HG02981 (cell line): ENCODE measurements at regions not wholly inside any gene's neighbourhood (a gene's known extent, or its start where the extent isn't known, plus 50 kb on each side); places are given as distances from the start of the nearest gene placed in this dataset.
"Not testable (repeated sequence)": the region's sequence is repeated elsewhere in the genome, so short reads cannot be mapped to it uniquely, and the experiment has no call there.

Experiments used
- ATAC-seq: cut with Tn5 transposase; IDR thresholded peaks from one replicate; pipeline ENCODE4 v1.9.1; 2021; ENCODE audit warnings: mild to moderate bottlenecking, moderate library complexity; ENCODE audit not compliant: unreplicated experiment

DNA sequence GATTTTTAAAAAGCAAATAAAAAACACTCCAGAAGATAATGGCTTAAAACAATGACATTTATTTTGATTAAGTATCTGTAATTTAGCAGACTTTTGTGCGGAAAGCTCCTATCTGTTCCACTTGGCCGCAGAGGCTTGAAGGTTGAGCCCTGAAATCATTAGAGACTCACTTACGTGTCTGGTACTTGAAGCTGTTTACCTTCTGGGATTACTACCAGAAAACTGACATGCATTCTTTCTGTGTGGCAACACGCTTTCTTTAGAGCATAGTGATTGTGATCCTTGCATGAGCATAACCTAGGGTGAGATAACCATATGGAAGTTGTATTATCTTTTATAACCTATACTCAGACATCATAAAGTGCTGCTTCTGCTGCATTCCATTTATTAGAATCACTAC lies 298.5 kb downstream of the SI start:
- ATAC-seq, result no peak

DNA sequence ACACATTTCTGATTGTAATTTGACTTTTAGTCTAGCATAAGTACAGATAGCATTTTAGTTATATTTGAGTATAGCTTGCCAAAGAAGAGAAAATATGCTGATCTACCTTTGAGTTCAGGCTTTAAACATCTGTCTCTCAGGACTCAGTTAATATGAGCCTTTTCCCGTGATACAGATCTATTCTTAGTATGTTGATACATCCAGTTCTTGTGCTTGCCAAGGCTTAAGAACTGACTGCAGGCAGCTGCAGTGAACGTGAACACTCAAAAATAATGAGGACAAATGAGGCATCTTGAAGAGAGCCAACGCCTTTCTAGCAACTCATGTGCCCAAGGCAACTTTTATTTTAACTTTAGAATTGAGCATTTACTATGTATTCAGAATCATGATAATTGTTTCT lies 325.5 kb downstream of the SI start:
- ATAC-seq, result no peak

DNA sequence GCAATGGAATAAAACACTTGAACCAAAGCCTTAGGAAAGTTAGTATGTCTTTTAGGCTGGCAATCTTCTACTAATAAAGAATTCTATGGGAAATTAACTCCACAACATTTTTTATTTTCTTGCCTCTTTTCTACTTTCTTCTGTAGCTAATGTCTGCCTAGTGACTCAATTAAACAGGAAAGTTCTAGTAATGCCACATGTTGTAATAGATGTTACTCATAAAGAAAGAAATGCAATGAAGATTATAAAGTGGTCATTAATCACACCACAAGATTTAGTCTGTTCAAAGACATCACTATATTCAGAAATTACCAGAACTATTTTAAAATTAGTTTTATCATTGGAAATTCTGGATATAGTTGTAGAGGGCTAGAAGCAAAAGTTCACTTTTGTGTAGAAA lies 329.7 kb downstream of the SI start:
- ATAC-seq, result no peak

DNA sequence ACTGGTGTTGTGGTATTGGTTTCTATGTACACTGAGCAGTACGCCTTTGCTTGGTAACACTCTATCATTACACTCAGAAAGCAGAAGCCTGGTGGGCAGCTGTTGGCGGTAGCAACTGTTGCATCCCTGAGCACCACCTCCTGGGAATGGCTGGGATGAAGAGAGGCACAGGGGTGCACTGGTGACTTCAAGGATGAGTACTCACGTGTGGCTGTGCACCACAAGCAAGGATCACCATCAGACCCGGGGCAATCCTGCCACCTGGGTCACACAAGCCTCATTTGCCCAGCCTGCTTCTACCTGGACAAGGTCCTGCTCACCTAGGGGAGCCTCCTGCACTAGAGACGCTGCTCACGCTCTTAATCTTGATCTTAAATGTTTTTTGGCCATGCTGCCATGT lies 336.4 kb downstream of the SI start:
- no peak for ATAC-seq

DNA sequence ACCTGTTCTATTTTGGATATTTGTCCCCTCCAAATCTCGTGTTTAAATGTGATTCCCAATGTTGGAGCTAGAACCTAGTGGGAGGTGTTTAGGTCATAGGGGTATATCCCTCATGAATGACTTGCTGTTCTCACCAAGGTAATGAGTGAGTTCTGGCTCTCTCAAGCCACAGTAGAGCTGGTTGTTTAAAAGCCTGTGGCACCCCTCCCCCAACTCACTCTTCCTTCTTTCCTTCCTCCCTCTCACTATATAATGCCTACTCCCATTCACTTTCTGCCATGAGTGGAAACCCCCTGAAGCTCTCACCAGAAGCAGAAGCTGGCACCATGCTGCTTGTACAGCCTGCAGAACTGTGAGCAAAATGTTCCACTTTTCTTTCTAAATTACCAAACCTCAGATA lies 341.1 kb downstream of the SI start:
- ATAC-seq, result no peak

DNA sequence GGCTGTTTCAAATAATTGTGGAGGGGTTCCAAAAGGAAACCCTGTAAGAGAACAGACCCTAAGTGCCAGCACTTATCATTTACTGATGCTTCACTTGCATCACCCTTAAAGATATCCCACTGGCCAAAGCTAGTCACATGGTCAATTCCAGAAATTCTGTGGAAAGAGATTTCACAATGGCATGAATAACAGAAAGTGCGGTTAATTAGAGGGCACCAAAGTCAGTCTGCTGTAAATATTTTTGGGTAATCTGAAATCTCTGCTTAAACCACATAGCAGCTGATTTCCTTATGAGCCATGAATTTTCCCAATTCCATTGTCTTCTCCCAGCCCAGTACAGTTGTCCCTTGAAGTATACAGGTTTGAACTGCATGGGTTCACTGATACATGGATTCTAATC lies 346.1 kb downstream of the SI start:
- no peak for ATAC-seq

DNA sequence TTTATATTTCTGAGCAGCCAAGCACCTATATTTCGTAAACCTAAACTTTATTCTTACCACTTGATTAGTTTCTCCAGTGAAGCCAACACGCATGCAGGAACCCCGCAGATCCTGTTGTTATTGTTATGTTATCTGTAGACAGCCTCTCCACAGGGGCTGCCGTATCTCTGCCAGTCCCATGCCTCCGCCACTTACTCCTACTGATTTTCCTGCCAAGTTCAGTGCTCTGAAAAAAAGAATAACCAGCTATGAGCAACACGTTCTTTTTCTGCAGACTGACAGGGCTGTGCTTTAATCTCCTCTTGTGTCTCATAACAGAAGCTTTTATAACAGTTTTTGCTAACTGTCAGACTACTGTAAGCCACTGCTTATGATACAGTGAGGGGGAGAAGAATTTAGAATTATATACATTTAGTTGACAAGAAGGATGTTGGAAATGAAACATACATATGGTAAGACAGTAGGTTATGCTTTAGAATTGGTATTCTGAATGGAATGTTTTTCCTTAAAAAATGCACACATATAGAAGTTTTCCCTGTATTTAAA lies 347.4 kb downstream of the SI start:
- no peak for ATAC-seq

DNA sequence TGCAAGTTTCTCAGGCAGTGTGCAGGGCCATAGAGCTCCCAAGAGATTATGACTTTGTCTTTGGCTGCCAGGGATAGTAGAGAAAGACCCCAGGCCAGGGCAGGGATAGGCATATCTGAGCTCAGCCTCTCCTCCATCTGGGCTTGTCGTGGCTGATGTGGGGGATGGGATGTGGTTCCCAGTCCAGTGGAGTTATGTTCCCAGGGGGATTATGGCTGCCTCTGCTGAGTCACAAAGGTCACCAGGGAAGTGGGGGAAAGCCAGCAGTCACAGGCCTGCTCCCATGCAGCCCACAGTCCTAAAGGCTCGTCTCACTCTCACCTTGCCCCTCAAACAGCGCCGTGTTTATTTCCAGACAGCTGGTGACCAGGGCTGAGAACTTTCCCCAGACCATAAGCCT lies 354.9 kb downstream of the SI start:
- ATAC-seq, result no peak

DNA sequence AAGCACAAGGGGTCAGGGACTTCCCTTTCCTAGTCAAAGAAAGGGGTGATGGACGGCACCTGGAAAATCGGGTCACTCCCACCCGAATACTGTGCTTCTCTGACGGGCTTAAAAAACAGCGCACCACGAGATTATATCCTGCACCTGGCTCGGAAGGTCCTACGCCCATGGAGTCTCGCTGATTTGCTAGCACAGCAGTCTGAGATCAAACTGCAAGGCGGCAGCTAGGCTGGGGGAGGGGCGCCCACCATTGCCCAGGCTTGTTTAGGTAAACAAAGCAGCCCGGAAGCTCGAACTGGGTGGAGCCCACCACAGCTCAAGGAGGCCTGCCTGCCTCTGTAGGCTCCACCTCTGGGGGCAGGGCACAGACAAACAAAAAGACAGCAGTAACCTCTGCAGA lies 375.5 kb downstream of the SI start:
- not testable (repeated sequence) for ATAC-seq

DNA sequence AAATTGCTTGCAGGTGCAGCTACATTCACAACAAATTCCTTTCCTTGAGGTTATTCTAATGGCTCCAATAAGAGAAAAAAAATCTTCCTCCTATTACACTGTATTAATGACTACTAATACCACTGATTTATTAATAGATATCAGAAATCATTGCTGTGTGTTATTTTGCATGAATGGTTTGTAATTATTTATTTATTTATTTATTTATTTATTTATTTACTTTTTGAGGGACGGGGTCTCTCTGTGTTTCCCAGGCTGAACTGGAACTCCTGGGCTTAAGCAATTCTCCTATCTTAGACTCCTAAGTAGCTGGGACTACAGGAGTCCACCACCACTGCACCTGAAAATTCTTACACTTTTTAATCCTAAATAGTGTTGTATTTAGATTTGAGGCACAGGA lies 390.4 kb downstream of the SI start:
- ATAC-seq, result no peak

DNA sequence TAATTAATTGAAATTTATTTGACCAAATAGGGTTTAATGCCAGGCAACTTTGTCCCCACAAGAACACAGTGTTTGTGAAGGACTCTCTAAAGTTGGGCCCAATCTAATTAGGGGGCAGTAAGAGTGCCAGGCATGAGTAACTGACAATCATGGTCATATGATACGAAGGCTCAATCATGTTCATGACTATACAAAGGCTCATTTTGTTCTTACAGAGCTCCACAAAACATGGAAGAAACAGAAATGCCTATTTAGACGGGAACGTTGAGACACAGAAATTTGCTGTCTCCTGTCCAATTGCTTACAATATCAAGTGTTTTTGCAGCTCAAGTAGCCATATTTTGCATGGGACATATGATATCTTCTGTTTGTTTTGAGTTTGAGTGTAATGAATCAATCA lies 391.1 kb downstream of the SI start:
- ATAC-seq, result no peak

DNA sequence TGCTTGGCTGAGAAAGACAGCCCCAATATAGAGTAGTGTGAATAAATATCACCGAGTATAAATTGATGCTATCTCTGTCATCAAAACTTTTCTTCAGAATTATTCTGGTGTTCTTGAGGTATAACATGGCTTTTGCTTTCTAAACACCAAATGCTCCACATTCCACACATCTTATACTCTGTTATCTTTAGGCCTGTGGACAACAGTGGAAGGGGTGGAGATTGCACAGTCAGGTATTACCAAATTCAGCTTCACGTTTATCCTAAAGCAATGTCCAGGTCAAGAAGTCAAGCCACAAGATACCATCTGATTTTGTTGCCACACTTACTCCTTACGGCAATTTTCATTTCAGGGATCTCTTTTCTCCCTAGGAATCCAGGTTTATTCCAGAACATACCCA lies 394.8 kb downstream of the SI start:
- no peak for ATAC-seq

DNA sequence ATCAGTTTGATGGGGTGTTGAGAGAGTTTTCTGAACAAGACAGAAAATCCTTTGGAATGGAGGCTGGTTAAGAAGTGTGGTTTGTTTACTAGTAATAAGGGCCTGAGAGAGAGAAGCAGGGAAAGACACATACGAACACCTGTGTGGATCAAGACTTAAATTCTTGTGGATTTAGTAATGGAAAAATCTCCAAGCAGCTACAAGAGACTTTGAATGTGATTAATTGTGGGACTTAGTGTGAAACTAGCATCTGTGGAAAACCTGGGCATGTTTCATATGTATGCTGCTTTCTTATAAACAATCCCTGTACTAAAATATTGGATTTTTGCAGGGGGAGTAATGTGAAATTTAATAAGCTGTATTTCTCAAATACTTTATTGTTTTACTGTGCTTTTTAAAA lies 399.1 kb downstream of the SI start:
- ATAC-seq, result no peak

DNA sequence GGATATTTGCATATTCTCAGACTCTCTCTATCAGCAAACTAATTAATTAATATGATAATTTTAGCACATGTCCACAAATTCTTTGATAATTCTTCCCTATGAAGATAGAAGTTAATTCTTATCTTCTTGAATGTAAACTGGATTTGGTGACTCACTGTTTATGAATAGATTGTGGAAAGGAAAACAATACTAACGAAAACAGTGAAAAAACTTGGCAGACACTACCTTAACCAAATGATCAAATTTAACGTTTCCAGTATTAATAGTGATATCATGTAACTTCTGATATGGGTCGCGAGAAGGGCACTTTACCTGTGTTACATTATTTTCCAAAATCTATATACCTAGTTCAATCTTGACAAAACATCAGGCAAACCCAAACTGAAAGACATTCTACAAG lies 401.0 kb downstream of the SI start:
- no peak for ATAC-seq

DNA sequence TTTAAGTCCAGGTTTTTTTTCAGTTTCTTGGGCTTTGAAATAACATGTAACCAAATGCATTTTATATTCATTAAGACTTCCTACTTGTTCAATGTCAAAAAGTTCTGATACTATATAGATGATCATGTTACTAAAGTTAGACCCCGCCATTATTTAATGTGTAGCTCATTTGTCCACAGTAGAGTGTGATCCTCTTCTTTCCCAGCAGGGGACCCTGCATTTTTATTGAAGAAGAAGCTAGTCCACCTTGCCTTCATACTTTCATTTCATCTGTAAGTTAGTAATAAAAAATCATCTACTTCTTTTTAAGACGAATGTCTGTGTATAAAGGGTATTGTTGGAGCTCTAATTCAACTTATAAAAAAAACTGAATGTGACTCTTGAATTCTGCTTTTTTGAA lies 404.6 kb downstream of the SI start:
- ATAC-seq, result no peak

DNA sequence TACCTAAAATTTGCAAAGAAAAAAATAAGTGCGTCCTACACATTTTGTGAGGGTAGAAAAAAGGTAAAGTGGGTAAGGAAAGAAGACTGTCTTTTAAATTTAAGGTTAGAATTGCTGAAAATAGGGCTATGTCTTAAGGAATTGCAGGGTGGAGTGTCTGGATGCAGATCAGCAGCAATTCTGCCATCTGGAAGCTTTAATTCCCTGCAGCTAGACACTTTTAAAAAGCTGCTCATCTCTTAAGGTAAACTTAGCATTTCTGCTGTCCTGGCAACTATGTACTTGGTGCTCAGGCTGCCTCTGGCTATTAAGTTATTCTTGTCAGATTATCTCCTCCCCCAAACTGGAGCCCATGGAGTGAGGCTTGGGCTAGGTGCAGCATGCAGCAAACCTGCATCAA lies 420.2 kb downstream of the SI start:
- ATAC-seq, result no peak

DNA sequence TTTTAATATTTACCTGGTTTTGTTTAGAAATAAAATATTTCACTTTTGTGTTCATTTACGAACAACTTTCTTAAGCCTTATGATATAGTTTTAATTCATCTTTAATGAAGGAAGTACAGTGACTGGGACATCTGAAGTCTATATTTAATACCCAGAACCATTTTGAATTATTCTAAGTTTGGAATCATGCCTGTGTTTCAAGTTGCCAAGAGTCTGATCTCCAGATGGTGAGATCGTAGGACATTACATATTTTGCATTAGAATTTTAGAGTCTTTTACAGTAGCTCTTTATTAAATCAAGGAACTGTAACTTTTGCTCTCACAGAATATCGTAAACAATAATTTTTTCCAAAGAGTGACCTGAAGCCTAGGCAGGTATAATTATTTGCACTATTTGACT lies 420.7 kb downstream of the SI start:
- ATAC-seq, result no peak

DNA sequence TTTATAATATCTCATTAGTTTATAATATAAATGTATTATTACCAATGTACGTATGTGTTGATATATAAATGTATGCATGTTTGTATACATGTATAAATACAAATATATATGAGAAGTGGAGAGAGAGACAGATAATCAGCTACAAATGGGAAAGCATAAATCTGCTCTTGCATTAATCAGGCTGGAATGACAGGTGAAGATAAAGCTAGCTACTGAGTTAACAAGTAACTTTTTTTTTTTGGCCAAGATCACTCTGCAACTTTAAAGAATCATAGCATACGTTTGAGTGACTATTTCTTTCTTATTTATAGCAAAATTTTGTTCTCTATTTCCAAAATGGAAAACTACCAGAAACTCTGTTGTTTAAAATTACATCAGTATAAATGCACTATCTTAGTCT lies 422.8 kb downstream of the SI start:
- ATAC-seq, result no peak

DNA sequence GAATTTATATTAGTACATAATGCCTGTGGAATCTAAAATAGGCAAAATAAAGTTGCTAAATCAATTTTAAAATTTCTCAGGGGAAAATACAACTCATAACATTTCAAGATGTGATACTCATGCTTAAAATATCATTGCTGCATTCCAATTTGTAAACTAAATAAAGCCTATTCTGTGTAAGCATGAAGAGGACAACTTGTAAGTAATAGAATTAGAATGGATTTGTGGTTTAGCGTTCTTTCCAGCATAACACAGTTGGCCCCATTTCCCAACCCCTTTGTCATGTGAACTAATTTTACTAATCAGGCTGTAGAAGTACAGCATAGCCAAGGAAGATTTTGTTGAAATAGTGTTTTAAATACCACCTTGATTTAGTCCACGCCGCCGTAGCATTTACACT lies 437.2 kb downstream of the SI start:
- ATAC-seq, result no peak

DNA sequence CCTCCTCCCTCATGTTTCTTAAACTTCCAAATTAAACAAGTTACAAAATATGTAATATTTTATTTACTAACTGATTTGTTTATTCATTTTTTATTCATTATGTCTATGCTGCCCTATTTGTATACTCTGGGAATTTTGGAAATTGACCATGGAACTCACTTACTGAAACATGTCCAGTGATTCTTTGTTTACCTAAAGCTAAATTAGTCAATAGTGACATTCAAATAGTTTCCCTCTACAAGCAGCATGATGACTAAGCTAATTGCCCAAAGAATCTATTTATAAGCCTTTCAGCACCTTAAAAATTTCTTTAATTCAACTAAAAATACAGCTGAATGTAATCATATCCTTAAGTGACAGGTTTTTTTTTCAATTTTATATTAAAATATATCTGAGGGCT lies 437.7 kb downstream of the SI start:
- no peak for ATAC-seq

DNA sequence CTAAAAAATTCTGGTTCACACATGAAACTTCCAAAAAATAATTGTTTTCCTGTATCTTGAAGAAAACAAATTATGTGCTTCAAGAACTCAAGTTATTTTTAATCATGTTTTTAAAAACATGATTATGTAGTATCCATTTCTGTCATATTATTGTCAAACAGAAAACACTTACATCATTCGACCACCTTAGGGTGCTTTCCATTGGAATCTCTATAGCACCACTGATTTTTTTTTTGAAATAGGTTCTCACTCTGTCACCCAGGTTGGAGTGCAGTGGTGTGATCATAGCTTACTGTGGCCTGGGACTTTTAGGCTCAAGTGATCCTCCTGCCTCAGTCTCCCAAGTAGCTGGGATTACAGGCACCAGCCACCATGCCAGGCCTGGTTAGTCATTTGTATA lies 457.3 kb downstream of the SI start:
- ATAC-seq, result no peak

DNA sequence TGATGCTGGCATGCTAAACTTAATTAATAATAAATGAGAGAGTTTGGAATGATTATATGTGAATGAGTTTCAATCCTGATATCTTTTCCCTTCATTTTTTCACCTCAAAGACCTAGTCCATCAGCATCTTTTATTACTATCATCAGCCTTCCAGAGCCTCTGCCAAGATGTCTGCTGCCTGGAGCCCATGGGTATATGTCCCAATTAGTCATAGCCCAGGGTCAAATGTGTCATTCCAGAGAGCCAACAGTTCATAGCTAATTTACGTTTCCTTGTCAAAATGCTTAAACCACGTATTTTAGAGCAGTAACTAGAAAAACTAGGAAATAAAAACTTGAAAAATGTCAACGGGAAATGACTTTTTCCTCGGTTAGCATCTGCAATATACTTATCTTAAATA lies 457.9 kb downstream of the SI start:
- no peak for ATAC-seq

DNA sequence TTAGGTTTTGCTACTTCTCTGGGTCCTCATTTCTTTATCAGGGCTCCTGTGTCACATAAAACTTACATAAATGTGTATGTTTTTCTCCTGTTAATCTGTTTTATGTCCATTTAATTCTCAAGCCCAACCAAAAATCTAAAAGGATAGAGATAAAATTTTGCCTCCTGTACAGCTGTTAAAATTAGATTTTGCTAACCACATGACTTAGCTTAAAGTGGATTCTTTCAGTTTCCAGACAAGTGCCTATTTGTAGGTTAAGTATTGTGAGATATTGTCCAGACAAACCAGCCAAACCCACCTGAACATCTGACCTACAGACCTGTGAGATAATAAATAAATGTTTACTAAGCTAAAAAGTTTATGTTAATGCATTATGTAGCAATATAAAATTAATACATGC lies 465.5 kb downstream of the SI start:
- ATAC-seq, result no peak
